Neuronal stem cell (in vitro differentiated cells): ENCODE measurements at regions not wholly inside any gene's neighbourhood (a gene's known extent, or its start where the extent isn't known, plus 50 kb on each side); places are given as distances from the start of the nearest gene placed in this dataset.
"Not testable (repeated sequence)": the region's sequence is repeated elsewhere in the genome, so short reads cannot be mapped to it uniquely, and the experiment has no call there.

ENCODE experiments used
- DNase-seq: peaks from one replicate; pipeline ENCODE4 v3.0.0-alpha.2; 2013; ENCODE audit warnings: low spot score
- H2AFZ ChIP-seq: one replicate; pipeline ENCODE4 v1.6.1; 2013; ENCODE audit warnings: mild to moderate bottlenecking, low read length, inconsistent platforms
- H2AK5ac ChIP-seq: 2 replicates; pipeline ENCODE4 v1.6.1; 2013; ENCODE audit warnings: low read depth, mild to moderate bottlenecking, inconsistent platforms, low read length, moderate library complexity, mixed read lengths
- H2BK120ac ChIP-seq: 2 replicates; pipeline ENCODE4 v1.6.1; 2013; ENCODE audit warnings: low read depth, mild to moderate bottlenecking, inconsistent platforms, low read length, moderate library complexity, mixed read lengths
- H2BK12ac ChIP-seq: one replicate; pipeline ENCODE4 v1.6.1; 2013; ENCODE audit warnings: low read length, inconsistent platforms
- H2BK15ac ChIP-seq: 2 replicates; pipeline ENCODE4 v1.6.1; 2013; ENCODE audit warnings: mild to moderate bottlenecking, low read length, inconsistent platforms, mixed read lengths
- H2BK5ac ChIP-seq: one replicate; pipeline ENCODE4 v1.6.1; 2013; ENCODE audit warnings: inconsistent platforms, mild to moderate bottlenecking, low read length, moderate library complexity
- H3K14ac ChIP-seq: one replicate; pipeline ENCODE4 v1.6.1; 2013; ENCODE audit warnings: low read length, inconsistent platforms
- H3K18ac ChIP-seq: 2 replicates; pipeline ENCODE4 v1.6.1; 2013; ENCODE audit warnings: low read length, inconsistent platforms
- H3K23ac ChIP-seq: 2 replicates; pipeline ENCODE4 v1.6.1; 2013; ENCODE audit warnings: low read depth, mild to moderate bottlenecking, mixed read lengths, low read length, inconsistent platforms; ENCODE audit not compliant: poor library complexity
- H3K27ac ChIP-seq: replicated peaks from 3 replicates; pipeline ENCODE4 v1.5.1; 2013; ENCODE audit warnings: low read length, inconsistent platforms
- H3K27me3 ChIP-seq, 3 experiments: 2 replicates each; pipeline ENCODE4 v1.6.1; 2013; ENCODE audit warnings: low read length in 3 of 3, mild to moderate bottlenecking in 2 of 3, inconsistent platforms in 1 of 3, low read depth in 1 of 3, mixed read lengths in 1 of 3, moderate library complexity in 1 of 3; ENCODE audit not compliant: control insufficient read depth in 3 of 3, insufficient read depth in 3 of 3
- H3K36me3 ChIP-seq, 2 donors: replicated peaks in 1 of 2; 2 replicates each; pipeline ENCODE4 v1.6.1; 2013; ENCODE audit warnings: low read length in 2 of 2; ENCODE audit not compliant: control insufficient read depth in 2 of 2, insufficient read depth in 2 of 2
- H3K4ac ChIP-seq: 2 replicates; pipeline ENCODE4 v1.6.1; 2013; ENCODE audit warnings: inconsistent platforms, mild to moderate bottlenecking, low read length, moderate library complexity
- H3K4me1 ChIP-seq, 2 donors: 1 replicate in 1 of 2; 2 replicates in 1 of 2; pipeline ENCODE4 v1.6.1; 2013; ENCODE audit warnings: low read length in 2 of 2, low read depth in 1 of 2; ENCODE audit not compliant: control insufficient read depth in 2 of 2, insufficient read depth in 1 of 2
- H3K4me2 ChIP-seq: one replicate; pipeline ENCODE4 v1.6.1; 2013; ENCODE audit warnings: mild to moderate bottlenecking, low read length, inconsistent platforms; ENCODE audit not compliant: insufficient read depth, poor library complexity, severe bottlenecking
- H3K4me3 ChIP-seq, 2 donors: 2 replicates each; pipeline ENCODE4 v1.5.1; 2013; ENCODE audit warnings: low read length in 2 of 2, mild to moderate bottlenecking in 2 of 2, inconsistent platforms in 1 of 2, moderate library complexity in 1 of 2
- H3K79me1 ChIP-seq: one replicate; pipeline ENCODE4 v1.6.1; 2013; ENCODE audit warnings: low read depth, mild to moderate bottlenecking, inconsistent platforms, low read length, moderate library complexity
- H3K9ac ChIP-seq: one replicate; pipeline ENCODE4 v1.6.1; 2013; ENCODE audit warnings: mild to moderate bottlenecking, low read depth, low read length, inconsistent platforms; ENCODE audit not compliant: poor library complexity
- H3K9me3 ChIP-seq, 2 donors: replicated peaks in 1 of 2; 2 replicates each; pipeline versions ENCODE3 to v1.6.1; 2013; ENCODE audit warnings: low read length in 2 of 2, mild to moderate bottlenecking in 2 of 2, inconsistent platforms in 1 of 2, low read depth in 1 of 2, mixed read lengths in 1 of 2, moderate library complexity in 1 of 2; ENCODE audit not compliant: control insufficient read depth in 2 of 2, insufficient read depth in 1 of 2
- H4K8ac ChIP-seq: one replicate; pipeline ENCODE4 v1.6.1; 2013; ENCODE audit warnings: low read depth, mild to moderate bottlenecking, inconsistent platforms, low read length, moderate library complexity
- H4K91ac ChIP-seq: one replicate; pipeline ENCODE4 v1.6.1; 2013; ENCODE audit warnings: low read length, low read depth, mild to moderate bottlenecking, inconsistent platforms; ENCODE audit not compliant: poor library complexity
- WGBS, 2 donors: extraction: QIAGEN DNeasy Blood & Tissue Kit; methylation state at CpG; one replicate each; pipeline ENCODE4 v1.1.7; 2013; ENCODE audit warnings: missing lambda C conversion rate in 2 of 2, mixed read lengths in 1 of 2; ENCODE audit not compliant: insufficient read length in 2 of 2, insufficient replicate concordance in 1 of 2; ENCODE audit errors: extremely low coverage in 2 of 2; 5-methylcytosine and 5-hydroxymethylcytosine counted together

- peak overlapping the region; percentile 4 for H3K14ac ChIP-seq
- no peak overlapping the region for H3K4me2 ChIP-seq
- no peak overlapping the region for H2AFZ ChIP-seq
- no peaks in the 10 kb centered on the region for H3K79me1 ChIP-seq
- H2BK120ac ChIP-seq = no peak overlapping the region
- H3K9me3 ChIP-seq = no peaks in the 10 kb centered on the region
- no CpG with 5 or more reads among the region's 6 CpGs for WGBS, 2 donors
- peak overlapping the region; percentile 61 for H3K18ac ChIP-seq
- no peak overlapping the region for H3K9ac ChIP-seq
- no peaks in the 10 kb centered on the region for H3K36me3 ChIP-seq
- H4K91ac ChIP-seq = no peak overlapping the region
- H2BK12ac ChIP-seq = no peak overlapping the region
- H4K8ac ChIP-seq = no peak overlapping the region
- no peak overlapping the region for H3K4me3 ChIP-seq
- no peak overlapping the region for H3K4ac ChIP-seq
- no peak overlapping the region for H3K23ac ChIP-seq
- H2BK5ac ChIP-seq = no peak overlapping the region
- H2BK15ac ChIP-seq = no peak overlapping the region
- no peaks in the 10 kb centered on the region for H3K27me3 ChIP-seq
- no peak overlapping the region for H3K27ac ChIP-seq
- H2AK5ac ChIP-seq = peak overlapping the region; percentile 32
- DNase-seq = no peak
- H3K4me1 ChIP-seq = peaks cover 0 to 11% of the 10 kb centered on the region in 2 donors
Observed at GRCh38 chr3:137694836-137695235, 69.3 kb upstream of the SOX14 start.

- peaks cover 0 to 11% of the 10 kb centered on the region in 2 donors for H3K4me1 ChIP-seq
- H3K79me1 ChIP-seq = no peaks in the 10 kb centered on the region
- H3K27me3 ChIP-seq = no peaks in the 10 kb centered on the region
- no peaks in the 10 kb centered on the region for H3K9me3 ChIP-seq
- H3K27ac ChIP-seq = no peak overlapping the region
- no peak overlapping the region for H2AK5ac ChIP-seq
- H2BK5ac ChIP-seq = no peak overlapping the region
- H4K8ac ChIP-seq = no peak overlapping the region
- no peak overlapping the region for H3K23ac ChIP-seq
- no peak for DNase-seq
- H2BK12ac ChIP-seq = no peak overlapping the region
- no peak overlapping the region for H3K4me3 ChIP-seq
- no peak overlapping the region for H3K4ac ChIP-seq
- no peak overlapping the region for H3K14ac ChIP-seq
- H4K91ac ChIP-seq = no peak overlapping the region
- no CpG with 5 or more reads among the region's 6 CpGs for WGBS, 2 donors
- no peak overlapping the region for H3K9ac ChIP-seq
- H2AFZ ChIP-seq = no peak overlapping the region
- H3K36me3 ChIP-seq = no peaks in the 10 kb centered on the region
- H3K18ac ChIP-seq = no peak overlapping the region
- H2BK15ac ChIP-seq = no peak overlapping the region
- no peak overlapping the region for H2BK120ac ChIP-seq
- H3K4me2 ChIP-seq = no peak overlapping the region
Observed at GRCh38 chr3:137695351-137695750, 68.8 kb upstream of the SOX14 start.

DNA sequence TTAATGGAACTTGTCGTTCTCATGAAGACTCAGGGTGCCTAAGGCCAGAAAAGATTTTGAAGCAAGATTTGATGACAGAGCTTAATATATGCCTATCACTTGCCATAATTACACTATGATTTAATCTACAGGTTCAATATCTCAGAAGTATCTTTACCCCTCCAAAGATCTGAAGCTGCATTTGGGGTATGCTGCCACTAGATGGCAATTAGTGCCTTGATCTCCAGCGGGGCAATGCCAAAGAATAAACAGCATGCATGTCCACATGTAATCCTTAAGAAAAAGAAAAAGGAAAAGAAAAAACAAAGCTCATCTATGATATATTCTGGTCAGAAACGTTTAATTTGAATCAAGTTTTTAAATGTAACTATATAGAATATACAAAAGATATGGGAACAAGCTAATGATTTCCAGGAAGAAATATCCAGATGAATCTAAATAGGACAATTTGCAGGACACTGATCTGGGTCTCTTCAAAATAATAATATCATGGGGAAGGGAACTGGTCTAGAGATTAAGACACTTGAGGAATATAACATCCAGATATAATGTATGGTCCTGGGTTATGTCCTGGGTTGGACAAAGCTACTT lies 55.0 kb upstream of the SOX14 start:
- WGBS, 2 donors = no CpG with 5 or more reads among the region's 3 CpGs
- Histone ChIP-seq H3K27me3 (no peaks in the 10 kb centered on the region), H3K9ac (no peak overlapping the region), H3K4ac (no peak overlapping the region), H3K36me3 (no peaks in the 10 kb centered on the region), H4K91ac (no peak overlapping the region), H3K27ac (no peak overlapping the region), H4K8ac (no peak overlapping the region), H3K14ac (no peak overlapping the region), H3K4me1 (no peaks in the 10 kb centered on the region), H3K79me1 (no peaks in the 10 kb centered on the region), H3K23ac (no peak overlapping the region), H2AK5ac (no peak overlapping the region), H3K9me3 (no peaks in the 10 kb centered on the region), H2BK15ac (no peak overlapping the region), H3K18ac (no peak overlapping the region), H2BK5ac (no peak overlapping the region), H2AFZ (no peak overlapping the region), H2BK12ac (no peak overlapping the region), H2BK120ac (no peak overlapping the region), H3K4me2 (no peak overlapping the region), H3K4me3 (no peak overlapping the region)
- peak; percentile 3 for DNase-seq

GRCh38 chr3:137713965-137714364 lies 50.1 kb upstream of the SOX14 start:
- H3K27ac ChIP-seq, H2BK120ac ChIP-seq, H3K4ac ChIP-seq, H3K4me3 ChIP-seq, H2BK5ac ChIP-seq, H4K8ac ChIP-seq, H3K9ac ChIP-seq, H3K27me3 ChIP-seq, H2BK15ac ChIP-seq, H2BK12ac ChIP-seq, H3K9me3 ChIP-seq, H3K4me1 ChIP-seq, H4K91ac ChIP-seq, H3K79me1 ChIP-seq, H3K23ac ChIP-seq, H2AFZ ChIP-seq, DNase-seq, H3K4me2 ChIP-seq, H2AK5ac ChIP-seq, H3K14ac ChIP-seq, H3K36me3 ChIP-seq, H3K18ac ChIP-seq: not testable (repeated sequence)
- whole genome bisulfite sequencing, 2 donors = no CpG with 5 or more reads among the region's 6 CpGs
